GM18519 (cell line): ENCODE measurements at regions not wholly inside any gene's neighbourhood (a gene's known extent, or its start where the extent isn't known, plus 50 kb on each side); places are given as distances from the start of the nearest gene placed in this dataset.

Experiments used
- ATAC-seq: cut with Tn5 transposase; IDR thresholded peaks from one replicate; pipeline ENCODE4 v1.9.1; 2021; ENCODE audit warnings: mild to moderate bottlenecking, moderate library complexity; ENCODE audit not compliant: unreplicated experiment, low FRiP score

DNA sequence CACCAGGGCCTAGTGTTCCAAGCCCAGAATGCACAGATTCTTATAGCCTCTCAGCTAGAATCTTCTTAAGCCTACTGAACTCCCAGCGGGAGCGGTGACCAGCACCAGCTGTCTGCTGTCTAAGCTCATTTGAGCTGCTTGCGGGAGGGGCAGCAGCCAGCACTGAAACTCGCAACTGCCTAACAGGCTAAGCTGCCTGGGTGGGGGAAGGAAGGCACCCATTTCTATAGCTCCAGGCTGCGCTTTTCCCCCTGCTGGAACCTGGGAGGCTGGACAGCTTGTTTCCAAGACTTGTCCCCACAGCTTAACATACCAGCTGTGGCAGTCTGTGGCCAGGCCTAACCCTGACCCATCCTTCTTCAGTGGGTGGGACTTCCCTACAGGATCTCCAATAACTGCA is 512.9 kb downstream of the EFNA5 start:
- ATAC-seq, result no peak

DNA sequence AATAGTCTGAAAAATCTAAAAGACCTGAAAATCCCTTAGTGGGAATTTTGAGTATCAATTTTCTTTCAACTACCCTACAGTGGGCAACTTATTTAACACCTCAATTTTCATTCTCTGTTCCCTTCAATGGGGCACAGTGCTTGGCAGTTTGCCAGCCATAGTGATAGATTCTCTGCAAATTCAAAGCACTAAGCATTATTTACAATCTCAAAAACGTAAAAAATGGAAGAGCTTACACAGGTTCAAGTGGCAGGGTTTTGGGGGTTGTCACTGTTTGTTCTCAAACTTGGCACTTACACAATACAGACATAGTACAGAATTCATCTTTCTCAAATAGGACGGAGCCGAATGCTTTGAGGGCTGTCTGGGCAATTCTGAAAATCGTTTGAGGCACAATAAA is 515.0 kb downstream of the EFNA5 start:
- ATAC-seq, result no peak

DNA sequence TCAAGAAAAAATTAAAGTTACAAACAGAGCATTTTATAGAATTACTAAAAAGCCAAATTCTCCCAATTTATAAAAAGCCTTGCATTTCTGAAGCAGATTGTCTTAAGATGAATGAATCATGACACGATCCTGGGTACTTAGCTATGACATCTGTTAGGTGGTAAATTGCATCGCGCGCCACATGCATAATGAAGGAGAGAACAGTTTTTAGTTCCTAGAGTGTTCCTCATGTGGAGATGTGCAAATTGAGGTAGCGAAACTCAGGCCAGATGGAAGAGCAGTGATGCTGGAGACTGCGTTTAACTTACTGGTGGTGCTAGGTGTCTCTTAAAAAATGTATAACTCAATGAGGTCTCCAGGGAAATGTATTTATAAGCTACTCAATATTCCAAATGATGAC is 516.1 kb downstream of the EFNA5 start:
- no peak for ATAC-seq

DNA sequence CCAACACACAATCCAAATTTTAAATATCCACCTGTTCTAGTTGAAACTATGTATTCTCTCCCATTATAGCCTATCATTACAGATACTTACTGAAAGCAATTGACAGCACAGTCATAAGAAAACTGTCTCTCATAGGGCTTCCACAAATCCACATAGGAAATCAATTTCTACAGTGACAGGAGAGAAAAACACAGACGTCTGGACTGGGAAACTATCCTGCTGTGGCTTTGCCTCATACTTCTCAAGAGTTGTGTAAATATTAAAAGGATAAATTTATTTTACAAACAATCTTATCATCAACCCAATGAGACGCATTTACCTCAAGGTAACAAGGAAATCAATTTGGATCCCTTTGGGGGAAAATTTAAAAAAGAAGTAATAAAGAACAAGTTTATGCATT is 517.5 kb downstream of the EFNA5 start:
- ATAC-seq, result no peak

DNA sequence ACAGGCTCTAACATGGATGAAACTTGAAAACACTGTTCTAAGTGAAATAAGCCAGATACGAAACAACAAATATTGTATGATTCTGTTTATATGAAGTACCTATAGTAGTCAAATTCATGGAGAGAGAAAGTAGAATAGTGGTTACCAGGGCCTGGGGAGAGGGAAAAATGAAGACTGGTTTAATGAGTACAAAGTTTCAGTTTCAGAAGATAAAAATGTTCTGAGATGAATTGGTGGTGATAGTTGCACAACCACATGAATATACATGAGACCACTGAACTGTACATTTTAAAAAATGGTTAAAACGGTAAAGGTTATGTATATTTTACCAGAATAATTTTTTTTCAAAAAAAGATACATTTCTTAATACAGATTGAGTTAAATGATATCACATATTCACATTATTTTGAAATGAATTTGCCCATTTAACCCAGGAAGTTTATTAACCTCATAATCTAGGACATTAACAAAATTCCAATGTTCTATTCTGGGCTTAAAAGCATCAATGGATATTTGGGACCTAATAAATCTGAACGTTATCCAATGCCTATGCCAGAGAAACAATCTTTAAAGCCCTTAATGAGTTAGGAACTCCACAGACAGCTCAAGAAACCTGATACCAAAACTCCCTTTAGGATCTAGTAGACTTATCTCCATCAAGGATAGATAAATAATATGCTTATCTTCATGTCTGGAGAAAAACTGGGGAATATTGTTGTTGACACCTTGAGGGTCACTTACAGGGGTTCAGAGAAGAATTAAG is 521.3 kb downstream of the EFNA5 start:
- peak; percentile 94 for ATAC-seq

DNA sequence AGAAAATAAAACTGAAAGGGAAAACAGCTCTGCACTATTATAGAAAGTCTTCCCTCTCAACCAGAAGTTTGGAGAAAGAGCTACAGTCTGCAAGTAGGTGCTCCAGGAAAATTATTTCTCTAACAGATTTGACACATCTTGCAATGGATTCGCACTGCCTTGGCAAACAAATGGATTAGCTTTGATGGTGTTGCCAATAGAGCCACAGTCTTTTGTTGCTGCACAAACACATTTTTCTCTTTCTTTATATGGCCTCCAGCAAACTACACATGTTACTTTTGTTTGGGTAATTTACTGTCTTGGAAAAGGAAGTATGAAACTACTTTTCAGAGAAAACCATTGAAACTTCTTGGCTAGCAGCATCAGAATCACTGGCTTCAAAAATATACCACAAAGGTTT is 523.1 kb downstream of the EFNA5 start:
- ATAC-seq, result no peak

DNA sequence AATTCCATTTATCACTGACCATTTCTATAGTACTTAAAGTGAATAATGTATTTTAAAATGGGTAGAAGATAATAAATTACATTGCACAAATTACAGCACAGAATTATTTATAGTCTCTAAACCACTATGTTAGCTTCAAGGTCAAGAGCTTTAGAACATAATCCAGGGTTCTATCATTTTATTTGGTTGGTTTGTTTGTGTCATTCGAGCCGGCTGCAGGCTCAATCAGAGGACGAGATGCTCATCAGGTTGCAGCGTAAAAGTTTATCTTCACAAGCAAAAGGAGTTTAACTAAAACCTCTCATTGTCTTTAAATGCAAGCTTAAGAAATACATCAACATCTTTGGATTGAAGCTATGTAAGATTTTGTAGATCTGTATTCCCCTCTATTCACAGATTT is 523.8 kb downstream of the EFNA5 start:
- no peak for ATAC-seq

DNA sequence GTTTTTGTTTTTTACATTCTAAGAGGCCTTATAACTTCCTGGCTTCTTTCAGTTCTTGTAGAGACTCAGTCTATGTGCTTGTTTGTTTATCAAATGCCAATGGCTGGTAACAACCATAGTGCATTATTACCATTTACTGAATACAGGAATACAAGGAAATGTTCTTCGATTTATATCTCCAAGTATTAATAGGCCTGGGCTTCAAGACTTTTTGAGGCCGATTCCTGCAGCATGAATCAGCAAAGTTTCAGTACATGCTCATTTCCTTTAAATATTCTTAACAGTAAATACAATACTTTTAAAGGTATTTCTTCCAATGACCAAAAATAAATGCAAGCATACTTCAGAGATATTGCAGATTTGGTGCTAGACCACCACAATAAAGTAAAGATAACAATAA is 535.3 kb downstream of the EFNA5 start:
- no peak for ATAC-seq

DNA sequence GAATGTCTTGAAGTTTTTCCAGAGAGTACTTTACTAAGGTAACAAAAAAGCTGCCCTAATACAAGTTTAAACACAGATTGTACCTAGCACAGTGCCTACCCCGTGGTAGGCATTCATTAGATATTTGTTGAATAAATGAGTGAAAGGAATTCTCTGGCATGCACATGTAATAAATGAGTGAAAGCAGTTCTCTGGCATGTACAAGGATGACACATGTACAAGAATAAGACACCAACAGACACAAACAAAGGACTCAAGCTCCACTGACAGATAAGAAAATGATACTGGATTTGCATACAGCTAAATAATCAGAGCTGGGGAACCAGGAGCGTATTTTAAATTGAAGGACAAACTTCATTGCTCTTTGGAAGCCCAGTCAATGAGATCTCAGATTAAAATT is 535.8 kb downstream of the EFNA5 start:
- ATAC-seq, result no peak

DNA sequence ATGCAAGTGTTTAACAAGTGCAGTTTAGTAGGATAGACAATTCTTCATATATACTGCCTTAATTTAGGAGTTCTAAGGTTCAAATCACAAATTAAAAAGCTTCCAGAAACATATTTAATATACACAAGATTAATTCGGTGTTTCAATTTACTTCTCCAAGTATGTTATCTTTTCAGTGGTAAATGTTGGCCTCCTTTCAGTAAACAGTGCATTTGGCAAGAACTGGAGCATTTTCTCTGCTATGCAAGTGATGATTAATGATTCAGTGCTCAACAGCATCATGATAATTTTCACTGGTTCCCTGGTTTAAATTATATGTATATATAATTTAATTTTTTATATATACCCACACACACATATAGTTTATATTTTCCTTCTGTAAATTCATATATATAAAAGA is 541.7 kb downstream of the EFNA5 start:
- ATAC-seq, result no peak

DNA sequence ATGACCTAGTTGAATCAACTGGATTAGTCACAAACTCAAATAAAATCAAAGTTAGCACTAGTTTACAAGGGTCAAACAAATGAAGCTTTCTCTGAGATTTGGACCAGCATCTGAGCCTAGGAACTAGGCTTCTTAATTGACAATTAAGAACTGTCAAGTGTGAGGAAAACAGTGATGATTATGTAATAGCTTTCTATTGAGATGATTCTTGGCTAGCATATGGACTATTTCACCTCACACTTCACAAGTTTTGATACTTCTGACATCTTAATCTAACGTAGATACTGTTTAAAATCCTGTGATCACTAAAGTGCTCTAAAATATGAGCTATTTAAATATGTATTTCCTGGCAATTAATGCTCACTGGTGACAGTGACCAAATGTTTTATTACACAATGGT is 542.9 kb downstream of the EFNA5 start:
- no peak for ATAC-seq

DNA sequence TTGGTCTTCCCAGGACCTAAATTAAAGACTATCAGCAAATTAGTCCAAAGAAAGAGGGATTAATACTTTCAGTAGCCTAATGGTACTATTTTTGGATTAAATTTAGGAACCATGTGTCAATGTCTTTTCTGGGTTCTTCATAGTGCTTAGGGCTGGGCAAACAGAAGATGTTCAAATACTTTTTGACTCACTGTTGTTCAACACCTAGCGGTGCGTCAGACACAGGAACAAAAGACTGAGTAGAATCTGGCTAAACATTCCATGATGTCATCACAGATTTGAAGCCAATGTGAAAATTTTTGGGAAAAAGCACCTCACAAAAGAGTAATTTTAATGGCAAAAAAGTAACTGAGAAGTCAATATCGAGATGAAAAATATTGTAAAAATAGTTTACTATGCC is 544.4 kb downstream of the EFNA5 start:
- no peak for ATAC-seq

DNA sequence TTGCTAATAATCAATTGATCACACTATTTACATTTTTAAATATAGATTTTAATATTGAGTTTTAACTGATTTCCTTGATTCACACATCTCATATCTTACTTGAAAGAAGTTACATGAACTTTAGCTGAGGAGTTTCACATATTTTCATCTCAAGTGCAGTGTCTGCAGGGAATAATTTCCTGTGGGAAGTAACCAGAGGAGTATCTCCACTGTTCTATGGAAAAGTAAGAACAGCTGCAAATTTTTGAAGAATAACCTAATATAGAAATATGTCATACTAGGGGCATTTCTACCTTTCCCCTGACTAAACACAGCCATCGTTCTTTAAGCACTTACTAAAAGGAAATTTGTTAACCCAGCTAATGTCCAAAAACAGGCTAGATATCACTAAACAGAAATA is 546.4 kb downstream of the EFNA5 start:
- no peak for ATAC-seq

DNA sequence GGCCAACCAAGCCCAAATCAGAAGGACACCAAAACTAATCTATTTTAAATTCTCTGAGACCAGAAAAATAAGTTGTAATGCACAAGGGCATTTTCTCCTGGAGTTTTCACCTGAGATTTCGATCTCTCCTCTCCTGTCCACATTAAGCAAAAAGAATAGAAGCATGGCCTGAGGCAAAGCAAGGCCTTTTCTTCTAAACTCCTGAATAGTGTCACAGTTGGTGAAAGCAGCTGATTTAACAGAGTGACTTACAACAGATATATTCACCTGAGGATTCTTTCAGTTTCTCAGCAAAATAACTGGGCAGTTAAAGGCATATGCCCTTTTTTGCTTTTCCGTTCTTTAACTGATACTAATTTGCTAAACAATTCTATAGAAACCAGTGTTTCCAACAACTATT is 547.7 kb downstream of the EFNA5 start:
- no peak for ATAC-seq

DNA sequence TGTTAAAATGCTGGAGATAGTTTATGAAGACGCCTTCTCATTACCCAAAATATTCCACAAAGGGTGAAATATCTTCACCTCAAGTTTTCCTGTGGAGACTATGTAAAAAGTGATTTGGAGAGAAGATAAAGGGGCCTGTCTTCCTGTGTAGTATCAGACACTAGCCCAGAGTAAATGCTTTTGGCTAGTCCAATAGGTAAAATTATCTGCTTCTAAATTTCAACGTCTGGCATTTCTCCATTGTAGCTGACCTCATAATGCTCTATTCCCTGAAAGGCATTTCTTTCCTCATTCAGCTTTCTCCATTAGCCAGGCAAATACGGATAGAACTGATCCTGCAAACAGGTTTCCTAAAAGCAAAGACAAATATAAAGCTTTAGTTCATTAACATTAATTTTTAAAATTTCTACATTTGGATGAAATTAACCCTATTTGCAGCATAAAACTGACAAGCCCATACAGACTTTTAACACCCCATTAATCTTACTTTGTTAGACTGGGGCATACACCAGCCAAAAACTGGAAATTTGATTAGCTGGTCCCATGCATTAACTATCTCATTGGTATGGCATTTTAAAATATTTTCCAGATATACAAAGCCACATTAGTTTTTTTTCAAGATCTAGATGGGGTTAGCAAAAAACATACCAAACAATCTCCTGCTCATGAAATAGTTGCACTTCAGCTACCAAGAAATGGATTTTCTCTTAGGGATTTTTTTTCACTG is 548.8 kb downstream of the EFNA5 start:
- ATAC-seq, result no peak

DNA sequence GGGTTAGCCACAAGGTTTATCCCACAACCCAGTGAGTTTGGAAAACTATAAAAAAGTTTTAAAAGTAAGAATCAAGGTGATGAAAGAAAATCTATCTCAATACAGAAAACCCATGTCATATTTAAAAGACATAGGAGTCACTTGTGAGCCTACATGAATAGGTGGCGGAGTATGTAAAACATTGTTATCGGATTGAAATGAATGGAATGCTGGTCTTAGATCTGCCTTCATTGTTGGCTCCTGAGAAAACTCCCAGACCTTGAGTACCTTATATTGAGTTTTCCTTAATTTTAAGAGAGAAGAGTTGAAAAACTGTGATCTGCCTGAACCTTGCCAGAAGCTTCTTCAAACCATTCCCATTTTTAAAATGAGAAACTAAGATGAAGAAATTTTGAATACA is 551.1 kb downstream of the EFNA5 start:
- no peak for ATAC-seq

DNA sequence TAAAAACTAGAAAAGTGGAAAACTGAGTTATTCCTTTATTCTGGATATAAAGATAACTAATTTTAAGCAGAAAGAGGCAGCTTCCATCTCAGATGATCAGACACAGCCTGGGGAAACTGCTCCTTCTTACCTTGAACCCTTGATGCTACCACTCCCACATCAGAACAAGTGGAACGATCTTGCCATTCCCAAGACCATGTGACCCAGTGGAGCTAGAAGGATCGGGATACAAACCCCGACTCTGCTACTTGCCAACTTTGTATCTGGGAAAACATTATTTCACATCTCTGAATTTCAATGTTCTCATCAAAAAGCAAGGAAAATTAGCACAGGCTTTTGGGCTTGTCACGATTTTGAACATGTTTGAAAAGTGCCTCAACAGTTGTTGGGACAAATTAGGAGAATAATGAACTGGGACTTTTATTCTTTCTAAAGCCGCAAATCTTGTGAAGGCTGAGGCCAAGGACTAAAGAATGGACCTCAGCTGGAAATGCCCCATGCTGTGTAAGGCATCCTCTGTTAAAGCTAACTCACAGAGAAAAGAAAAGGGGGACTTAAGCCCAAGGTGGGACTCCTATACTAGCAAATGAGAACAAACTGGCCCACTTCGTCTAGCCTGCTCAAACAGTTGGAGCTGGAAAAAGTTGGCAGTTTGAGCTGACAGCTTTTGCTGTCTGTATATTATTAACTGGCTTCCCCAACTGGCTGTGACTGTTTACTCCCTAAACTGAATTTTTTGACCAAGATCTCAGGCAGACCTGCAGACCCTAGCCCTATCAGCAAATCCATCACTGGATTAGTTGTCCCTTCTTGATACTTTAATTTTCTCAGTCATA is 552.3 kb downstream of the EFNA5 start:
- ATAC-seq, result no peak

DNA sequence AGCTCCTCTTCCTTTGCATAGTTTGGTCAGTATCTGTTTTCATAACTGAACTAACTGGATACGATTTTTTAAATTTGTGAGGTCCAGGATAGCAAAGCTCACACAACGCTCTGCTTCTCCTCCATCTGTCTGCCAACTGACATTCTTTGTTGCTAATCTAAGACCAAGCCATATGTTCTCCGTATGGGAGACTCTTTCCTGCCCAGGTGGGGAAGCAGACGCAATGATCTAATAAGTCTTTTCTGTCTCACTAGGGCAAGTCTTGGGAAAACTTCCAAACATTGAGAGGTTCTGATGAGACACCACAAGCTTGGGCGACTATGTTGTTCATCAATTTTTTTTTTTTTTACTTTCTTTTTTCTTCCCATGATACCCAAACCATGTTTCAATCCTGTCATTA is 558.5 kb downstream of the EFNA5 start:
- ATAC-seq, result no peak

DNA sequence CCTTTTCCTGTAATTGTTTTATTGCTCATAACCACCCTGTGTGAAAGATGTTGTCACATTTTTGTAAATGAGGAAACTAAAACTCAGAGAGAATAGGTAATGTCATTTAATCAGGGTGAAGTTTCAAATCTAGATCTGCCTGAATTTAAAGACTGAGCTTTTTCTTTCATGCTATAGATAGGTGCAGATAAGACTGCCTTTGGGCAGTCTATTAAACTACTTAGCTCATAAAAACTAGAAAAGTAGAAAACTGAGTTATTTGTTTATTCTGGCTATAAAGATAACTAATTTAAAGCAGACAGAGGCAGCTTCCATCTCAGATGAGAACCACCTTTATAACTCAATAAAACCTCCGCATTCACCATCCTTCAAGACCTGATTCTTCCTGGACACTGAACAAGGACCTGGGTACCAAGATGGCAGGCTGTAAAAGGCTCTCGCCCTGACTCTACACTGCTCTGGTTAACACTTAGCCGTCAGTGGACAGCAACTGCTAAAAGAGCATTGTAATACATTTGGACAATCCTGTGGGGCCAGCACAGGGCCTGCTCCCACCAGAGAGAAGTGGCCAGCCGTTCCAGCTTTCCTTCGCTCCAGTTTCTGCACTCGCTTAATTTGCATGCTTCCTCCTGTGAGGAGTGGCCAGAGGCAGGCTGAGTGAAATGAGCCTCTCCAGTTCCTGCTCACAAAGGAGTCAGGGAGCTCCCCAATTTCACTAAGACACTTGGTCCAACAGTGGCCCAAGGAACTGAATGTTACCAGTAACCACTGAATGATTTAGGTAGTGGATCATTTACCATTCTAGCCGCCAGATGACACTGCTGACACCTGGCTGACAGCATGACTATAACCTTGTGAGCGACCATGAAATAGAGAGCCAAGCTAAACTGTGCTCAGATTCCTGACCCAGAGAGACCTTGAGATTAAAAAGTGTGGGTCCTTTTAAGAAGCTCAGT is 566.4 kb downstream of the EFNA5 start:
- ATAC-seq, result no peak

DNA sequence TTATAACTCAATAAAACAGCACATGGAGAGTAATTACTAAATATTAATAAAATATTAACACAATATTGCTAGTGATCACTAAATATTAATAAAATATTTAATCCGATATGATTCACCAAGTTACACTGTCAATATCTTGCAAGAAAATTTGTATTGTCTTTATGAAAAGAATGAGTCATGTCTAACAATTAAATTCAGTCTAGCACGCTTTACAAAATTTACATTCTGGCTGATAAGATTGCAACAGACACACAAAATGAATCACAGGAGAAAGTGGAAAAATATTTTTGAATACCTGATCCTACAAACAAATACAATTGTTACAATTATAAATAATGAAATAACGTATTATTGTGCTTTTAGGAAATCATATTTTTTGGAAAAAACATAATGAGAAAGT is 567.2 kb downstream of the EFNA5 start:
- ATAC-seq, result no peak
